HUDEP-2 (cell line): ENCODE measurements at regions not wholly inside any gene's neighbourhood (a gene's known extent, or its start where the extent isn't known, plus 50 kb on each side); places are given as distances from the start of the nearest gene placed in this dataset.

Experiments
- DNase-seq, 76 experiments: peaks; one replicate each; lab custom pipeline; 2025; ENCODE audit not compliant: unreplicated experiment in 76 of 76; lab: John Stamatoyannopoulos, UW

- DNase-seq, result no peak
These were observed 75.3 kb upstream of the ASTN2 start for GRCh38 chr9:117490199-117490598.

- DNase-seq, result no peak
These were observed 73.8 kb upstream of the ASTN2 start for GRCh38 chr9:117488659-117489058.

GRCh38 chr9:117487555-117488175 lies 72.8 kb upstream of the ASTN2 start:
- peak in 53 of 76 experiments; percentile 1 to 79 (median 21) for DNase-seq

GRCh38 chr9:117486426-117486825 lies 71.6 kb upstream of the ASTN2 start:
- no peak for DNase-seq

GRCh38 chr9:117485176-117485575 lies 70.3 kb upstream of the ASTN2 start:
- DNase-seq, result no peak

- DNase-seq, result no peak
These were observed 65.9 kb upstream of the ASTN2 start for GRCh38 chr9:117480729-117481128.

GRCh38 chr9:117480253-117480652 lies 65.4 kb upstream of the ASTN2 start:
- no peak for DNase-seq

GRCh38 chr9:117473293-117473692 lies 58.4 kb upstream of the ASTN2 start:
- no peak for DNase-seq

- DNase-seq, result no peak
These were observed 56.0 kb upstream of the ASTN2 start for GRCh38 chr9:117470902-117471301.

GRCh38 chr9:117470455-117470854 lies 55.6 kb upstream of the ASTN2 start:
- no peak for DNase-seq

- no peak for DNase-seq
These were observed 51.3 kb upstream of the ASTN2 start for GRCh38 chr9:117466111-117466510.

- no peak for DNase-seq
These were observed 50.8 kb upstream of the ASTN2 start for GRCh38 chr9:117465706-117466105.

GRCh38 chr9:117464941-117465616 lies 50.2 kb upstream of the ASTN2 start:
- DNase-seq, result no peak
